ENCODE measurements at regions not wholly inside any gene's neighbourhood (a gene's known extent, or its start where the extent isn't known, plus 50 kb on each side); places are given as distances from the start of the nearest gene placed in this dataset.

- TF ChIP-seq CTCF (conservative IDR thresholded peaks at IDR 0.05; ENCODE audit: low read length) (no peak), EZH2phosphoT487 (IDR thresholded peaks at IDR 0.05; ENCODE audit: borderline replicate concordance, low read depth, low read length) (no peak)
These were observed 361.5 kb upstream of the SEMA6D start for GRCh38 chr15:47355759-47356158.

Measured in OCI-LY7 (cell line).